ENCODE measurements at regions not wholly inside any gene's neighbourhood (a gene's known extent, or its start where the extent isn't known, plus 50 kb on each side); places are given as distances from the start of the nearest gene placed in this dataset.

- H2AFZ ChIP-seq (ENCODE audit: low read depth, low read length), result no peak overlapping the region
- H3K27me3 ChIP-seq (ENCODE audit: insufficient read depth, low read length), result no peaks in the 10 kb centered on the region
- no peaks in the 10 kb centered on the region for H3K36me3 Mint-ChIP-seq (ENCODE audit: low read depth, unreplicated experiment)
- no peak overlapping the region for H3K4me3 ChIP-seq (ENCODE audit: insufficient read depth, low read depth, low read length)
- H3K79me2 ChIP-seq (ENCODE audit: insufficient read depth, low read length), result no peaks in the 10 kb centered on the region
- FAIRE-seq, result no peak
- no peak overlapping the region for H3K4me2 ChIP-seq (ENCODE audit: low read length)
- DNase-seq (ENCODE audit: low read depth), result peak; percentile 13
- H3K27me3 Mint-ChIP-seq (ENCODE audit: low read depth, unreplicated experiment), result peaks cover 21% of the 10 kb centered on the region
- no peak overlapping the region for H3K9ac ChIP-seq (ENCODE audit: low read length)
- H3K27ac Mint-ChIP-seq (ENCODE audit: unreplicated experiment), result no peak overlapping the region
- no peaks in the 10 kb centered on the region for H3K4me1 Mint-ChIP-seq (ENCODE audit: low read depth, unreplicated experiment)
- H3K9me3 Mint-ChIP-seq (ENCODE audit: unreplicated experiment), result peaks cover 2% of the 10 kb centered on the region
- H3K27ac ChIP-seq (ENCODE audit: low read depth, low read length), result no peak overlapping the region
- peaks cover 14% of the 10 kb centered on the region for H3K4me1 ChIP-seq (ENCODE audit: insufficient read depth, low read length)
- H3K4me3 Mint-ChIP-seq (ENCODE audit: unreplicated experiment), result no peak overlapping the region
- TF ChIP-seq EZH2 (IDR thresholded peaks at IDR 0.05; ENCODE audit: insufficient read depth, low read length), result no peak
- TF ChIP-seq, protein P1, sequence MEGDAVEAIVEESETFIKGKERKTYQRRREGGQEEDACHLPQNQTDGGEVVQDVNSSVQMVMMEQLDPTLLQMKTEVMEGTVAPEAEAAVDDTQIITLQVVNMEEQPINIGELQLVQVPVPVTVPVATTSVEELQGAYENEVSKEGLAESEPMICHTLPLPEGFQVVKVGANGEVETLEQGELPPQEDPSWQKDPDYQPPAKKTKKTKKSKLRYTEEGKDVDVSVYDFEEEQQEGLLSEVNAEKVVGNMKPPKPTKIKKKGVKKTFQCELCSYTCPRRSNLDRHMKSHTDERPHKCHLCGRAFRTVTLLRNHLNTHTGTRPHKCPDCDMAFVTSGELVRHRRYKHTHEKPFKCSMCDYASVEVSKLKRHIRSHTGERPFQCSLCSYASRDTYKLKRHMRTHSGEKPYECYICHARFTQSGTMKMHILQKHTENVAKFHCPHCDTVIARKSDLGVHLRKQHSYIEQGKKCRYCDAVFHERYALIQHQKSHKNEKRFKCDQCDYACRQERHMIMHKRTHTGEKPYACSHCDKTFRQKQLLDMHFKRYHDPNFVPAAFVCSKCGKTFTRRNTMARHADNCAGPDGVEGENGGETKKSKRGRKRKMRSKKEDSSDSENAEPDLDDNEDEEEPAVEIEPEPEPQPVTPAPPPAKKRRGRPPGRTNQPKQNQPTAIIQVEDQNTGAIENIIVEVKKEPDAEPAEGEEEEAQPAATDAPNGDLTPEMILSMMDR (IDR thresholded peaks at IDR 0.05; ENCODE audit: insufficient read depth, low read depth, low read length), result no peak
- H4K20me1 ChIP-seq (ENCODE audit: insufficient read depth, low read length), result no peaks in the 10 kb centered on the region
- no peaks in the 10 kb centered on the region for H3K36me3 ChIP-seq (ENCODE audit: insufficient read depth, low read length)
- no peaks in the 10 kb centered on the region for H3K9me3 ChIP-seq (ENCODE audit: insufficient read depth, low read depth, low read length)
Observed at GRCh38 chr3:72660270-72661114, 187.8 kb downstream of the SHQ1 start.

GRCh38 chr3:72659596-72659995 lies 188.6 kb downstream of the SHQ1 start:
- Histone ChIP-seq H3K4me3 (ENCODE audit: insufficient read depth, low read depth, low read length) (no peak overlapping the region), H3K9me3 (ENCODE audit: insufficient read depth, low read depth, low read length) (no peaks in the 10 kb centered on the region), H3K36me3 (ENCODE audit: insufficient read depth, low read length) (no peaks in the 10 kb centered on the region), H3K9ac (ENCODE audit: low read length) (no peak overlapping the region), H2AFZ (ENCODE audit: low read depth, low read length) (no peak overlapping the region), H3K27ac (ENCODE audit: low read depth, low read length) (no peak overlapping the region), H4K20me1 (ENCODE audit: insufficient read depth, low read length) (no peaks in the 10 kb centered on the region), H3K4me1 (ENCODE audit: insufficient read depth, low read length) (peaks cover 22% of the 10 kb centered on the region), H3K4me2 (ENCODE audit: low read length) (no peak overlapping the region), H3K27me3 (ENCODE audit: insufficient read depth, low read length) (peaks cover 4% of the 10 kb centered on the region), H3K79me2 (ENCODE audit: insufficient read depth, low read length) (no peaks in the 10 kb centered on the region)
- peaks cover 25% of the 10 kb centered on the region for H3K27me3 Mint-ChIP-seq (ENCODE audit: low read depth, unreplicated experiment)
- no peak overlapping the region for H3K4me3 Mint-ChIP-seq (ENCODE audit: unreplicated experiment)
- no peak overlapping the region for H3K27ac Mint-ChIP-seq (ENCODE audit: unreplicated experiment)
- H3K4me1 Mint-ChIP-seq (ENCODE audit: low read depth, unreplicated experiment), result no peaks in the 10 kb centered on the region
- peaks cover 2% of the 10 kb centered on the region for H3K9me3 Mint-ChIP-seq (ENCODE audit: unreplicated experiment)
- DNase-seq (ENCODE audit: low read depth) (no peak), FAIRE-seq (no peak)
- TF ChIP-seq, protein P1 (IDR thresholded peaks at IDR 0.05; ENCODE audit: insufficient read depth, low read depth, low read length), result no peak
- no peak for TF ChIP-seq EZH2 (IDR thresholded peaks at IDR 0.05; ENCODE audit: insufficient read depth, low read length)
- no peaks in the 10 kb centered on the region for H3K36me3 Mint-ChIP-seq (ENCODE audit: low read depth, unreplicated experiment)

- Histone ChIP-seq H3K9ac (ENCODE audit: low read length) (no peak overlapping the region), H3K9me3 (ENCODE audit: insufficient read depth, low read depth, low read length) (no peaks in the 10 kb centered on the region), H3K27me3 (ENCODE audit: insufficient read depth, low read length) (peaks cover 4% of the 10 kb centered on the region), H3K79me2 (ENCODE audit: insufficient read depth, low read length) (no peaks in the 10 kb centered on the region), H4K20me1 (ENCODE audit: insufficient read depth, low read length) (no peaks in the 10 kb centered on the region), H3K4me3 (ENCODE audit: insufficient read depth, low read depth, low read length) (no peak overlapping the region), H2AFZ (ENCODE audit: low read depth, low read length) (no peak overlapping the region), H3K36me3 (ENCODE audit: insufficient read depth, low read length) (no peaks in the 10 kb centered on the region), H3K27ac (ENCODE audit: low read depth, low read length) (no peak overlapping the region), H3K4me2 (ENCODE audit: low read length) (no peak overlapping the region), H3K4me1 (ENCODE audit: insufficient read depth, low read length) (peaks cover 22% of the 10 kb centered on the region)
- FAIRE-seq, result no peak
- no peak for DNase-seq (ENCODE audit: low read depth)
- Mint-ChIP-seq H3K36me3 (ENCODE audit: low read depth, unreplicated experiment) (no peaks in the 10 kb centered on the region), H3K4me3 (ENCODE audit: unreplicated experiment) (no peak overlapping the region), H3K27me3 (ENCODE audit: low read depth, unreplicated experiment) (peaks cover 23% of the 10 kb centered on the region), H3K4me1 (ENCODE audit: low read depth, unreplicated experiment) (no peaks in the 10 kb centered on the region), H3K27ac (ENCODE audit: unreplicated experiment) (no peak overlapping the region), H3K9me3 (ENCODE audit: unreplicated experiment) (no peaks in the 10 kb centered on the region)
- no peak for TF ChIP-seq EZH2 (IDR thresholded peaks at IDR 0.05; ENCODE audit: insufficient read depth, low read length)
- TF ChIP-seq, protein P1 (IDR thresholded peaks at IDR 0.05; ENCODE audit: insufficient read depth, low read depth, low read length), result no peak
Observed at GRCh38 chr3:72659188-72659587, 189.1 kb downstream of the SHQ1 start.

All from astrocyte (in vitro differentiated cells and primary cell).